ENCODE measurements at regions not wholly inside any gene's neighbourhood (a gene's known extent, or its start where the extent isn't known, plus 50 kb on each side); places are given as distances from the start of the nearest gene placed in this dataset.
A peak's percentile ranks its signal among the peaks of the same experiment; 100 is the strongest.

DNA sequence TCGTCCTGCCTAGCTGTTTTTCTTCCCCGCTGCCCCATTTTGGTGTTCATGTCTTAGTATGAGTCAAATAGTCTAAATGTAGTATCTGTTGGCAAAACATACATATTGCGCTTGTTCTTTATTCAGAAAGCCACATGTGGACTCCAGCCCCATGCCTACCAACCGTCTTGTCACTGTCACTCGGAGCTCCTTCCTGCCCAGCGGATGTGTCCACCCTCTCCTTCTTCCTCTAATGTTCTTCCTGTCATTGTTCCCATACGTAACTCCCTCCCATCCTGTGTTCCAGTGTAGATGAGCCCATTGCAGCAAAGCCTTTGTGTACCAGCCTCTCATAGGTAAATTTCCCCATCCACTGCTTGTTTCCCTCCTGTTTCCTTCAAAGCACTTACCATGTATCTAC, 120.5 kb downstream of the TMX1 start:
- Histone ChIP-seq H3K9me3 (replicated peaks; ENCODE audit: control insufficient read depth, insufficient read depth, low read length) (no peaks in the 10 kb centered on the region), H3K4me3 (replicated peaks in 1 of 3; ENCODE audit: insufficient read depth in 1 of 3, low read depth in 1 of 3, low read length in 3 of 3) (no peak overlapping the region), H3K9ac (replicated peaks; ENCODE audit: extremely low read depth, insufficient read depth, low read length) (no peak overlapping the region), H3K27ac (ENCODE audit: insufficient read depth, low read depth, low read length) (no peak overlapping the region), H3K79me2 (ENCODE audit: control insufficient read depth, insufficient read depth, low read length) (no peaks in the 10 kb centered on the region), H3K36me3 (ENCODE audit: control insufficient read depth in 2 of 2, extremely low read depth in 1 of 2, insufficient read depth in 2 of 2, low read length in 2 of 2) (no peaks in the 10 kb centered on the region), H2AFZ (ENCODE audit: low read depth, low read length) (peak overlapping the region; percentile 64), H4K20me1 (replicated peaks; ENCODE audit: control insufficient read depth, extremely low read depth, insufficient read depth, low read length) (no peaks in the 10 kb centered on the region), H3K9me1 (replicated peaks; ENCODE audit: control insufficient read depth, extremely low read depth, insufficient read depth, low read length) (no peaks in the 10 kb centered on the region), H3K4me1 (ENCODE audit: control insufficient read depth, extremely low read depth, insufficient read depth, low read length) (peaks cover 9% of the 10 kb centered on the region), H3K27me3 (ENCODE audit: control insufficient read depth in 2 of 2, insufficient read depth in 2 of 2, low read length in 2 of 2) (no peaks in the 10 kb centered on the region), H3K4me2 (ENCODE audit: insufficient read depth, low read length) (peak overlapping the region; percentile 31)
- POLR2A ChIA-PET: no interaction called here
- BruUV-seq (replicated peaks): no TSS peak
- CTCF ChIA-PET: no interaction called here
- TF ChIP-seq GATA2 (IDR thresholded peaks at IDR 0.05; ENCODE audit: insufficient read depth, insufficient read length, low read depth, low read length): no peak
- no peak for TF ChIP-seq EZH2 (IDR thresholded peaks at IDR 0.05; ENCODE audit: borderline replicate concordance, low read depth, low read length, severe bottlenecking)
- TF ChIP-seq, protein P1, sequence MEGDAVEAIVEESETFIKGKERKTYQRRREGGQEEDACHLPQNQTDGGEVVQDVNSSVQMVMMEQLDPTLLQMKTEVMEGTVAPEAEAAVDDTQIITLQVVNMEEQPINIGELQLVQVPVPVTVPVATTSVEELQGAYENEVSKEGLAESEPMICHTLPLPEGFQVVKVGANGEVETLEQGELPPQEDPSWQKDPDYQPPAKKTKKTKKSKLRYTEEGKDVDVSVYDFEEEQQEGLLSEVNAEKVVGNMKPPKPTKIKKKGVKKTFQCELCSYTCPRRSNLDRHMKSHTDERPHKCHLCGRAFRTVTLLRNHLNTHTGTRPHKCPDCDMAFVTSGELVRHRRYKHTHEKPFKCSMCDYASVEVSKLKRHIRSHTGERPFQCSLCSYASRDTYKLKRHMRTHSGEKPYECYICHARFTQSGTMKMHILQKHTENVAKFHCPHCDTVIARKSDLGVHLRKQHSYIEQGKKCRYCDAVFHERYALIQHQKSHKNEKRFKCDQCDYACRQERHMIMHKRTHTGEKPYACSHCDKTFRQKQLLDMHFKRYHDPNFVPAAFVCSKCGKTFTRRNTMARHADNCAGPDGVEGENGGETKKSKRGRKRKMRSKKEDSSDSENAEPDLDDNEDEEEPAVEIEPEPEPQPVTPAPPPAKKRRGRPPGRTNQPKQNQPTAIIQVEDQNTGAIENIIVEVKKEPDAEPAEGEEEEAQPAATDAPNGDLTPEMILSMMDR (IDR thresholded peaks at IDR 0.05; ENCODE audit: extremely low read depth in 1 of 2, insufficient read depth in 1 of 2, low read depth in 1 of 2, low read length in 2 of 2): no peak
- TF ChIP-seq POLR2A (IDR thresholded peaks at IDR 0.05; ENCODE audit: low read depth, low read length): no peak
- TF ChIP-seq JUN (IDR thresholded peaks at IDR 0.05; ENCODE audit: borderline replicate concordance, insufficient read depth, insufficient read length, low read depth): no peak
- TF ChIP-seq, protein P2, sequence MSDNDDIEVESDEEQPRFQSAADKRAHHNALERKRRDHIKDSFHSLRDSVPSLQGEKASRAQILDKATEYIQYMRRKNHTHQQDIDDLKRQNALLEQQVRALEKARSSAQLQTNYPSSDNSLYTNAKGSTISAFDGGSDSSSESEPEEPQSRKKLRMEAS (IDR thresholded peaks at IDR 0.05; ENCODE audit: insufficient read depth, insufficient read length): no peak
- no peak for TF ChIP-seq FOS (IDR thresholded peaks at IDR 0.05; ENCODE audit: borderline replicate concordance, insufficient read depth, low read length)
- TF ChIP-seq POLR2AphosphoS5 (IDR thresholded peaks at IDR 0.05; ENCODE audit: insufficient read depth, low read depth, low read length): no peak
- no peak for TF ChIP-seq MYC (IDR thresholded peaks at IDR 0.05; ENCODE audit: low read depth, low read length)
- intact Hi-C loops (cut with micrococcal nuclease): no loop called here
- FAIRE-seq: peak; percentile 81
- DNase-seq (ENCODE audit: low read depth, low spot score): peak; percentile 28
- dilution Hi-C loops (cut with MboI; ENCODE audit: extremely low pct_ligation_motif_present, low sequenced_read_pairs): no loop called here

Data from endothelial cell of umbilical vein (primary cell).